Thyroid gland (tissue), 4 donors: ENCODE measurements at regions not wholly inside any gene's neighbourhood (a gene's known extent, or its start where the extent isn't known, plus 50 kb on each side); places are given as distances from the start of the nearest gene placed in this dataset.

Source experiments
- DNase-seq, 2 donors: peaks; one replicate each; pipeline ENCODE4 v3.0.0-alpha.2; 2019
- H3K27ac ChIP-seq, 3 donors: fragments of 200-600 bp; sonication (generic); 1 replicate in 2 of 3; 2 replicates in 1 of 3; pipeline ENCODE4 v1.5.1; 2016 to 2019; ENCODE audit warnings: mild to moderate bottlenecking in 1 of 3, moderate library complexity in 1 of 3
- H3K27me3 ChIP-seq: fragments of 200-600 bp; sonication (generic); one replicate; pipeline ENCODE4 v1.5.1; 2019
- H3K36me3 ChIP-seq, 2 donors: fragments of 200-600 bp; sonication (generic); one replicate each; pipeline ENCODE4 v1.5.1; 2016 to 2019
- H3K4me1 ChIP-seq, 2 donors: fragments of 200-600 bp; sonication (generic); one replicate each; pipeline ENCODE4 v1.5.1; 2017 to 2019
- H3K4me3 ChIP-seq, 3 donors: fragments of 200-600 bp; sonication (generic); replicated peaks in 1 of 3; 1 replicate in 2 of 3; 2 replicates in 1 of 3; pipeline ENCODE4 v1.5.1; 2016; ENCODE audit warnings: mild to moderate bottlenecking in 1 of 3
- H3K9me3 ChIP-seq: fragments of 200-600 bp; sonication (generic); one replicate; pipeline ENCODE4 v1.5.1; 2017
- CTCF ChIP-seq, 6 experiments: fragments of 200-600 bp in 3 of 6; fragments of 450-650 bp in 3 of 6; sonication (generic) in 3 of 6; IDR thresholded peaks; one replicate each; pipeline ENCODE4 v1.5.1; 2016 to 2019; ENCODE audit warnings: antibody characterized with exemption in 6 of 6, mild to moderate bottlenecking in 2 of 6, inconsistent platforms in 1 of 6, moderate library complexity in 1 of 6
- POLR2A ChIP-seq, 2 donors: fragments of 450-650 bp; IDR thresholded peaks; one replicate each; pipeline ENCODE4 v1.6.1; 2017; ENCODE audit warnings: antibody characterized with exemption in 2 of 2, mild to moderate bottlenecking in 2 of 2, moderate library complexity in 1 of 2
- WGBS, 2 donors: methylation state at CpG; one replicate each; pipeline ENCODE4 v1.1.5; 2017; 5-methylcytosine and 5-hydroxymethylcytosine counted together
- intact Hi-C: fragments of 100-400 bp; cut with DNase I; formaldehyde crosslinking; loops from one replicate; pipeline ENCODE4 v1.15.1; 2023

GRCh38 chr4:123990310-123990870 is 593.8 kb downstream of the SPRY1 start:
- Histone ChIP-seq H3K4me3 (no peak overlapping the region), H3K36me3 (no peaks in the 10 kb centered on the region), H3K27me3 (no peaks in the 10 kb centered on the region), H3K27ac (no peak overlapping the region), H3K4me1 (no peaks in the 10 kb centered on the region), H3K9me3 (peaks cover 4% of the 10 kb centered on the region)
- DNase-seq: no peak
- intact Hi-C loops: no loop called here
- TF ChIP-seq POLR2A (IDR thresholded peaks at IDR 0.05) (no peak), CTCF (IDR thresholded peaks at IDR 0.05) (no peak)
- WGBS, 2 donors: 83 to 90% methylated on average over 2 of the region's 2 CpGs

GRCh38 chr4:123994917-123995316 is 598.3 kb downstream of the SPRY1 start:
- intact Hi-C loops: no loop called here
- H3K27me3 ChIP-seq: no peaks in the 10 kb centered on the region
- H3K4me1 ChIP-seq: no peaks in the 10 kb centered on the region
- peaks cover 4% of the 10 kb centered on the region for H3K9me3 ChIP-seq
- TF ChIP-seq POLR2A (IDR thresholded peaks at IDR 0.05): no peak
- no peak for TF ChIP-seq CTCF (IDR thresholded peaks at IDR 0.05)
- H3K36me3 ChIP-seq: no peaks in the 10 kb centered on the region
- DNase-seq: no peak
- 89 to 91% methylated on average over 2 of the region's 2 CpGs for WGBS, 2 donors
- H3K4me3 ChIP-seq: no peak overlapping the region
- H3K27ac ChIP-seq: no peak overlapping the region

- WGBS, 2 donors: 68 to 84% methylated on average over 2 of the region's 2 CpGs
- no peak overlapping the region for H3K27ac ChIP-seq
- no peaks in the 10 kb centered on the region for H3K4me1 ChIP-seq
- intact Hi-C loops: no loop called here
- no peak for DNase-seq
- H3K36me3 ChIP-seq: no peaks in the 10 kb centered on the region
- peaks cover 3% of the 10 kb centered on the region for H3K9me3 ChIP-seq
- no peak for TF ChIP-seq POLR2A (IDR thresholded peaks at IDR 0.05)
- TF ChIP-seq CTCF (IDR thresholded peaks at IDR 0.05): no peak
- no peaks in the 10 kb centered on the region for H3K27me3 ChIP-seq
- no peak overlapping the region for H3K4me3 ChIP-seq
Measured at GRCh38 chr4:123995936-123996335, 599.3 kb downstream of the SPRY1 start.

GRCh38 chr4:123996718-123997510 is 600.3 kb downstream of the SPRY1 start:
- intact Hi-C loops: no loop called here
- no peak for DNase-seq
- Histone ChIP-seq H3K36me3 (no peaks in the 10 kb centered on the region), H3K4me1 (no peaks in the 10 kb centered on the region), H3K27me3 (no peaks in the 10 kb centered on the region), H3K9me3 (no peaks in the 10 kb centered on the region), H3K27ac (no peak overlapping the region), H3K4me3 (no peak overlapping the region)
- 74 to 81% methylated on average over 3 of the region's 3 CpGs for WGBS, 2 donors
- TF ChIP-seq CTCF (IDR thresholded peaks at IDR 0.05): no peak
- TF ChIP-seq POLR2A (IDR thresholded peaks at IDR 0.05): no peak

- TF ChIP-seq POLR2A (IDR thresholded peaks at IDR 0.05): no peak
- WGBS, 2 donors: 84 to 87% methylated on average over 1 of the region's 1 CpG
- H3K9me3 ChIP-seq: no peaks in the 10 kb centered on the region
- intact Hi-C loops: no loop called here
- H3K27ac ChIP-seq: no peak overlapping the region
- no peak overlapping the region for H3K4me3 ChIP-seq
- no peaks in the 10 kb centered on the region for H3K27me3 ChIP-seq
- H3K4me1 ChIP-seq: no peaks in the 10 kb centered on the region
- DNase-seq: no peak
- H3K36me3 ChIP-seq: no peaks in the 10 kb centered on the region
Measured at GRCh38 chr4:123997776-123998449, 601.3 kb downstream of the SPRY1 start.
